SK-N-SH (cell line): ENCODE measurements at regions not wholly inside any gene's neighbourhood (a gene's known extent, or its start where the extent isn't known, plus 50 kb on each side); places are given as distances from the start of the nearest gene placed in this dataset.

Source experiments
- CTCF ChIA-PET: fragments of 300-600, 350-600 bp; formaldehyde crosslinking; extraction: SDS; loops from one replicate; lab custom pipeline; 2021; lab: Yijun Ruan, JAX
- POLR2A ChIA-PET: fragments of 350-600 bp; sonication (Branson Sonifier 250); formaldehyde crosslinking; extraction: SDS; loops from one replicate; lab custom pipeline; 2020; ENCODE audit warnings: antibody characterized with exemption, inconsistent platforms; lab: Yijun Ruan, JAX
- DNase-seq: peaks from one replicate; pipeline ENCODE4 v3.0.0; 2012
- H2AFZ ChIP-seq: fragments of 200-600 bp; sonication (generic); 2 replicates; pipeline ENCODE4 v1.8.1; 2016; ENCODE audit warnings: antibody characterized with exemption, mild to moderate bottlenecking, low read depth
- H3F3A ChIP-seq: fragments of 200-600 bp; sonication (generic); replicated peaks from 2 replicates; pipeline ENCODE3; 2016; ENCODE audit warnings: antibody characterized with exemption, mild to moderate bottlenecking; ENCODE audit not compliant: insufficient read depth
- H3K27ac ChIP-seq, 2 experiments: fragments of 200-500 bp in 1 of 2; fragments of 200-600 bp in 1 of 2; sonication (Bioruptor generic) in 1 of 2; sonication (generic), shearing (Covaris generic) in 1 of 2; 2 replicates each; pipeline versions ENCODE4 v1.5.1 to v1.6.1; 2014 to 2016; ENCODE audit warnings: low read depth in 2 of 2, inconsistent platforms in 1 of 2, low read length in 1 of 2, mild to moderate bottlenecking in 1 of 2, mixed read lengths in 1 of 2
- H3K27me3 ChIP-seq: fragments of 200-600 bp; sonication (generic), shearing (Covaris generic); 2 replicates; pipeline ENCODE4 v1.6.1; 2016; ENCODE audit warnings: mixed run types; ENCODE audit not compliant: insufficient read depth
- H3K36me3 ChIP-seq, 2 experiments: fragments of 200-500 bp in 1 of 2; fragments of 200-600 bp in 1 of 2; sonication (Bioruptor generic) in 1 of 2; sonication (generic) in 1 of 2; replicated peaks in 1 of 2; 2 replicates each; pipeline versions ENCODE3 to v1.5.1; 2014 to 2016; ENCODE audit warnings: low read length in 1 of 2, mild to moderate bottlenecking in 1 of 2; ENCODE audit not compliant: insufficient read depth in 2 of 2, control insufficient read depth in 1 of 2
- H3K4me1 ChIP-seq, 2 experiments: fragments of 200-500 bp in 1 of 2; fragments of 200-600 bp in 1 of 2; sonication (Bioruptor generic) in 1 of 2; sonication (generic), shearing (Covaris generic) in 1 of 2; 2 replicates each; pipeline versions ENCODE4 v1.5.1 to v1.6.1; 2014 to 2016; ENCODE audit warnings: low read depth in 1 of 2, low read length in 1 of 2, mixed run types in 1 of 2; ENCODE audit not compliant: insufficient read depth in 2 of 2, control insufficient read depth in 1 of 2
- H3K4me2 ChIP-seq: fragments of 200-600 bp; sonication (generic), shearing (Covaris generic); 2 replicates; pipeline ENCODE4 v1.6.1; 2017; ENCODE audit warnings: mixed run types
- H3K4me3 ChIP-seq, 2 experiments: fragments of 200-500 bp in 1 of 2; fragments of 200-600 bp in 1 of 2; sonication (Bioruptor generic) in 1 of 2; sonication (generic), shearing (Covaris generic) in 1 of 2; 2 replicates each; pipeline versions ENCODE4 v1.5.1 to v1.8.1; 2014 to 2016; ENCODE audit warnings: low read depth in 2 of 2, inconsistent platforms in 1 of 2, low read length in 1 of 2, mild to moderate bottlenecking in 1 of 2, mixed read lengths in 1 of 2, moderate library complexity in 1 of 2
- H3K79me2 ChIP-seq: fragments of 200-600 bp; sonication (generic); 2 replicates; pipeline ENCODE4 v1.8.1; 2017; ENCODE audit warnings: mild to moderate bottlenecking; ENCODE audit not compliant: insufficient read depth
- H3K9ac ChIP-seq: fragments of 200-600 bp; sonication (generic); 2 replicates; pipeline ENCODE4 v1.6.1; 2017; ENCODE audit warnings: mixed run types
- H3K9me2 ChIP-seq: fragments of 200-600 bp; sonication (generic); 2 replicates; pipeline ENCODE4 v1.6.1; 2017; ENCODE audit warnings: mixed run types
- H3K9me3 ChIP-seq: fragments of 200-600 bp; sonication (generic); 2 replicates; pipeline ENCODE4 v1.6.1; 2017; ENCODE audit warnings: mixed run types, mild to moderate bottlenecking, moderate library complexity
- H4K20me1 ChIP-seq: fragments of 200-600 bp; sonication (generic); 2 replicates; pipeline ENCODE4 v1.6.1; 2017; ENCODE audit warnings: mild to moderate bottlenecking, mixed run types; ENCODE audit not compliant: insufficient read depth
- CHD2 ChIP-seq: fragments of 150-350 bp; IDR thresholded peaks from 2 replicates; pipeline ENCODE4 v1.6.1; 2018; ENCODE audit warnings: low read length; ENCODE audit not compliant: partially characterized antibody
- ELF1 ChIP-seq: IDR thresholded peaks from 2 replicates; pipeline ENCODE4 v1.4.0; 2012
- EP300 ChIP-seq, 2 experiments: IDR thresholded peaks; 2 replicates each; pipeline versions ENCODE4 v1.4.0 to v1.6.1; 2012; ENCODE audit warnings: borderline replicate concordance in 1 of 2, low read depth in 1 of 2, low read length in 1 of 2
- FOSL2 ChIP-seq: IDR thresholded peaks from 2 replicates; pipeline ENCODE4 v1.4.0; 2012; ENCODE audit warnings: low read depth, mild to moderate bottlenecking, moderate library complexity, borderline replicate concordance
- FOXJ3 ChIP-seq: sonication (generic); formaldehyde crosslinking; IDR thresholded peaks from 2 replicates; pipeline ENCODE4 v1.5.1; 2020; ENCODE audit warnings: mild to moderate bottlenecking, missing genetic modification reagents
- MEF2A ChIP-seq: IDR thresholded peaks from 2 replicates; pipeline ENCODE4 v1.4.0; 2012; ENCODE audit warnings: low read depth, borderline replicate concordance
- NFIC ChIP-seq: IDR thresholded peaks from 2 replicates; pipeline ENCODE4 v1.4.0; 2012; ENCODE audit warnings: borderline replicate concordance
- RCOR1 ChIP-seq: fragments of 150-350 bp; IDR thresholded peaks from 2 replicates; pipeline ENCODE4 v1.6.1; 2017; ENCODE audit warnings: antibody characterized with exemption, low read length
- RFX5 ChIP-seq: IDR thresholded peaks from 2 replicates; pipeline ENCODE4 v1.6.1; 2012; ENCODE audit warnings: mild to moderate bottlenecking, improper control_type of control experiment, low read length
- RXRA ChIP-seq: IDR thresholded peaks from 2 replicates; pipeline ENCODE4 v1.4.0; 2012; ENCODE audit warnings: low read depth, mild to moderate bottlenecking, borderline replicate concordance
- SIN3A ChIP-seq: IDR thresholded peaks from 2 replicates; pipeline ENCODE4 v1.6.1; 2012; ENCODE audit warnings: low read depth, mild to moderate bottlenecking, low read length, moderate library complexity, borderline replicate concordance
- TAF1 ChIP-seq: IDR thresholded peaks from 2 replicates; pipeline ENCODE4 v1.6.1; 2012; ENCODE audit warnings: low read depth, mild to moderate bottlenecking, low read length, moderate library complexity, borderline replicate concordance
- WGBS: methylation state at CpG from one replicate; pipeline ENCODE4 v1.1.6; 2017; ENCODE audit warnings: low lambda C conversion rate; 5-methylcytosine and 5-hydroxymethylcytosine counted together
- TF ChIP-seq, protein P1 (sequence below): IDR thresholded peaks from 2 replicates; pipeline ENCODE4; 2012
- TF ChIP-seq, protein P2 (sequence below): IDR thresholded peaks from 2 replicates; pipeline ENCODE4 v1.4.0; 2012; ENCODE audit warnings: low read depth
- TF ChIP-seq, protein P3 (sequence below): fragments of 200-600 bp; sonication (generic); IDR thresholded peaks from 2 replicates; pipeline ENCODE4 v1.6.1; 2017; ENCODE audit warnings: antibody characterized with exemption, mild to moderate bottlenecking, moderate library complexity
- TF ChIP-seq, protein P4 (sequence below): IDR thresholded peaks from 2 replicates; pipeline ENCODE4 v1.4.0; 2012; ENCODE audit warnings: low read depth, borderline replicate concordance
- TF ChIP-seq, protein P5 (sequence below): IDR thresholded peaks from 2 replicates; pipeline ENCODE4 v1.4.0; 2012; ENCODE audit warnings: low read depth, borderline replicate concordance
- TF ChIP-seq, protein P6 (sequence below): fragments of 150-350 bp; IDR thresholded peaks from 2 replicates; pipeline ENCODE4 v1.6.1; 2016; ENCODE audit warnings: mild to moderate bottlenecking, low read depth, low read length

DNA sequence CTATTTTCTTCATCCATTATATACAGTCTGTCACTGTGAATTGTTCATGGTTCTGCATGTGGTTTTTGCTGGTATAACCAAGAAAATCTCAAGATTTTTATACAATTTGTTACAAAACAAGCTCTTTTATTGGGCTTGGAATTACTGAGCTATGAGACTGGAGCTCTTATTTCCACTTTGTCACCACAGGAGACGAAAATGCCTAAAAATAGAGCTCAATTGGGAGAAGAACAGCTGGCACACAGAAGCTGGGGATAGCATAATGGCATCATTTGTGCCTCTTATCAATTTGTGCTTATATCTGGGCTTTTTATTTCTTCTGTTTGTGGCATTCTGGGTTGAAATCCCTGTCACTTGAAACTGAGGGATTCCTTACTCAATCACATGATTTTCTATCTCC lies 219.1 kb downstream of the CALCRL start:
- H3K4me2 ChIP-seq: no peak overlapping the region
- no peak overlapping the region for H3K27ac ChIP-seq
- no peaks in the 10 kb centered on the region for H3F3A ChIP-seq
- H3K79me2 ChIP-seq: no peaks in the 10 kb centered on the region
- no peaks in the 10 kb centered on the region for H4K20me1 ChIP-seq
- no peak overlapping the region for H3K4me3 ChIP-seq
- H2AFZ ChIP-seq: no peak overlapping the region
- DNase-seq: no peak
- TF ChIP-seq, protein P1, sequence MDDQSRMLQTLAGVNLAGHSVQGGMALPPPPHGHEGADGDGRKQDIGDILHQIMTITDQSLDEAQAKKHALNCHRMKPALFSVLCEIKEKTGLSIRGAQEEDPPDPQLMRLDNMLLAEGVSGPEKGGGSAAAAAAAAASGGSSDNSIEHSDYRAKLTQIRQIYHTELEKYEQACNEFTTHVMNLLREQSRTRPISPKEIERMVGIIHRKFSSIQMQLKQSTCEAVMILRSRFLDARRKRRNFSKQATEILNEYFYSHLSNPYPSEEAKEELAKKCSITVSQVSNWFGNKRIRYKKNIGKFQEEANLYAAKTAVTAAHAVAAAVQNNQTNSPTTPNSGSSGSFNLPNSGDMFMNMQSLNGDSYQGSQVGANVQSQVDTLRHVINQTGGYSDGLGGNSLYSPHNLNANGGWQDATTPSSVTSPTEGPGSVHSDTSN: no peak
- TF ChIP-seq FOXJ3 (CRISPR knock-in tag) (no peak), RFX5 (no peak), MEF2A (no peak), TAF1 (no peak), EP300 (IDR thresholded peaks at IDR 0.05; ENCODE audit: borderline replicate concordance in 1 of 2, low read depth in 1 of 2, low read length in 1 of 2) (no peak), FOSL2 (no peak), SIN3A (no peak), RXRA (no peak), NFIC (no peak), CHD2 (no peak), ELF1 (no peak), RCOR1 (no peak)
- TF ChIP-seq, protein P2, sequence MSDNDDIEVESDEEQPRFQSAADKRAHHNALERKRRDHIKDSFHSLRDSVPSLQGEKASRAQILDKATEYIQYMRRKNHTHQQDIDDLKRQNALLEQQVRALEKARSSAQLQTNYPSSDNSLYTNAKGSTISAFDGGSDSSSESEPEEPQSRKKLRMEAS: no peak
- TF ChIP-seq, protein P3, sequence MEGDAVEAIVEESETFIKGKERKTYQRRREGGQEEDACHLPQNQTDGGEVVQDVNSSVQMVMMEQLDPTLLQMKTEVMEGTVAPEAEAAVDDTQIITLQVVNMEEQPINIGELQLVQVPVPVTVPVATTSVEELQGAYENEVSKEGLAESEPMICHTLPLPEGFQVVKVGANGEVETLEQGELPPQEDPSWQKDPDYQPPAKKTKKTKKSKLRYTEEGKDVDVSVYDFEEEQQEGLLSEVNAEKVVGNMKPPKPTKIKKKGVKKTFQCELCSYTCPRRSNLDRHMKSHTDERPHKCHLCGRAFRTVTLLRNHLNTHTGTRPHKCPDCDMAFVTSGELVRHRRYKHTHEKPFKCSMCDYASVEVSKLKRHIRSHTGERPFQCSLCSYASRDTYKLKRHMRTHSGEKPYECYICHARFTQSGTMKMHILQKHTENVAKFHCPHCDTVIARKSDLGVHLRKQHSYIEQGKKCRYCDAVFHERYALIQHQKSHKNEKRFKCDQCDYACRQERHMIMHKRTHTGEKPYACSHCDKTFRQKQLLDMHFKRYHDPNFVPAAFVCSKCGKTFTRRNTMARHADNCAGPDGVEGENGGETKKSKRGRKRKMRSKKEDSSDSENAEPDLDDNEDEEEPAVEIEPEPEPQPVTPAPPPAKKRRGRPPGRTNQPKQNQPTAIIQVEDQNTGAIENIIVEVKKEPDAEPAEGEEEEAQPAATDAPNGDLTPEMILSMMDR: no peak
- TF ChIP-seq, protein P4, sequence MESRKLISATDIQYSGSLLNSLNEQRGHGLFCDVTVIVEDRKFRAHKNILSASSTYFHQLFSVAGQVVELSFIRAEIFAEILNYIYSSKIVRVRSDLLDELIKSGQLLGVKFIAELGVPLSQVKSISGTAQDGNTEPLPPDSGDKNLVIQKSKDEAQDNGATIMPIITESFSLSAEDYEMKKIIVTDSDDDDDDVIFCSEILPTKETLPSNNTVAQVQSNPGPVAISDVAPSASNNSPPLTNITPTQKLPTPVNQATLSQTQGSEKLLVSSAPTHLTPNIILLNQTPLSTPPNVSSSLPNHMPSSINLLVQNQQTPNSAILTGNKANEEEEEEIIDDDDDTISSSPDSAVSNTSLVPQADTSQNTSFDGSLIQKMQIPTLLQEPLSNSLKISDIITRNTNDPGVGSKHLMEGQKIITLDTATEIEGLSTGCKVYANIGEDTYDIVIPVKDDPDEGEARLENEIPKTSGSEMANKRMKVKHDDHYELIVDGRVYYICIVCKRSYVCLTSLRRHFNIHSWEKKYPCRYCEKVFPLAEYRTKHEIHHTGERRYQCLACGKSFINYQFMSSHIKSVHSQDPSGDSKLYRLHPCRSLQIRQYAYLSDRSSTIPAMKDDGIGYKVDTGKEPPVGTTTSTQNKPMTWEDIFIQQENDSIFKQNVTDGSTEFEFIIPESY: no peak
- TF ChIP-seq, protein P5, sequence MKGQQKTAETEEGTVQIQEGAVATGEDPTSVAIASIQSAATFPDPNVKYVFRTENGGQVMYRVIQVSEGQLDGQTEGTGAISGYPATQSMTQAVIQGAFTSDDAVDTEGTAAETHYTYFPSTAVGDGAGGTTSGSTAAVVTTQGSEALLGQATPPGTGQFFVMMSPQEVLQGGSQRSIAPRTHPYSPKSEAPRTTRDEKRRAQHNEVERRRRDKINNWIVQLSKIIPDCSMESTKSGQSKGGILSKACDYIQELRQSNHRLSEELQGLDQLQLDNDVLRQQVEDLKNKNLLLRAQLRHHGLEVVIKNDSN: no peak
- TF ChIP-seq, protein P6, sequence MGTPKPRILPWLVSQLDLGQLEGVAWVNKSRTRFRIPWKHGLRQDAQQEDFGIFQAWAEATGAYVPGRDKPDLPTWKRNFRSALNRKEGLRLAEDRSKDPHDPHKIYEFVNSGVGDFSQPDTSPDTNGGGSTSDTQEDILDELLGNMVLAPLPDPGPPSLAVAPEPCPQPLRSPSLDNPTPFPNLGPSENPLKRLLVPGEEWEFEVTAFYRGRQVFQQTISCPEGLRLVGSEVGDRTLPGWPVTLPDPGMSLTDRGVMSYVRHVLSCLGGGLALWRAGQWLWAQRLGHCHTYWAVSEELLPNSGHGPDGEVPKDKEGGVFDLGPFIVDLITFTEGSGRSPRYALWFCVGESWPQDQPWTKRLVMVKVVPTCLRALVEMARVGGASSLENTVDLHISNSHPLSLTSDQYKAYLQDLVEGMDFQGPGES: no peak
- H3K36me3 ChIP-seq: no peaks in the 10 kb centered on the region
- 33% methylated on average over 1 of the region's 1 CpG for WGBS
- H3K9ac ChIP-seq: no peak overlapping the region
- ChIA-PET POLR2A (no interaction called here), CTCF (interaction anchor here (0.6 kb wide), 1 partner anchor 141 kb away, joined by 3 read pairs; no protein-coding TSS in a partner anchor)
- no peaks in the 10 kb centered on the region for H3K9me3 ChIP-seq
- no peaks in the 10 kb centered on the region for H3K9me2 ChIP-seq
- no peaks in the 10 kb centered on the region for H3K27me3 ChIP-seq
- no peaks in the 10 kb centered on the region; a peak in 1 of 4 replicates for H3K4me1 ChIP-seq
